Activated CD8-positive, alpha-beta memory T cell treated with anti-CD3 and anti-CD28 coated beads, Interleukin-2, amount 50 U/mL, for 24 hours (primary cell): ENCODE measurements at regions not wholly inside any gene's neighbourhood (a gene's known extent, or its start where the extent isn't known, plus 50 kb on each side); places are given as distances from the start of the nearest gene placed in this dataset.
"Not testable (repeated sequence)": the region's sequence is repeated elsewhere in the genome, so short reads cannot be mapped to it uniquely, and the experiment has no call there.

Experiments
- DNase-seq: peaks from one replicate; pipeline ENCODE4 v3.0.0-alpha.2; 2020; ENCODE audit errors: extremely low read depth

DNA sequence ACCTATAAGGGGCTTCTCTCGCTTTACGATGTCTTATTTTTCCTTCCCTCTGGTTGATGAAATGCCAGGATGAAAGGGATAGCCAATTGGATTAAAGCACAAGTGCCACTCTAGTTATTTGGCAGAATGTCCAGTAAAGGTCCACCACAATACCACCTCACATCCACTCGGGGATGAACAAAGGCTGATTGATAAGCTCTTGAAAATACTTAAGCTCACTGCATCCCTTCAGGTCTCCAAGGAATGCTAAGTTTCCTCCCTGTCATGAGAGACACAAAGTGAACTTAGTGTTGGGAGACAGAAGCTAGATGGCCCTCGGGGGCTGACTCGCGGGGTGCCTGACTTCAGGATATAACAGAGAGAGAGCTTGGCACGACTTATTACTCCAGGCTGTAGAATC lies 185.9 kb upstream of the ZNF644 start:
- DNase-seq, result not testable (repeated sequence)

DNA sequence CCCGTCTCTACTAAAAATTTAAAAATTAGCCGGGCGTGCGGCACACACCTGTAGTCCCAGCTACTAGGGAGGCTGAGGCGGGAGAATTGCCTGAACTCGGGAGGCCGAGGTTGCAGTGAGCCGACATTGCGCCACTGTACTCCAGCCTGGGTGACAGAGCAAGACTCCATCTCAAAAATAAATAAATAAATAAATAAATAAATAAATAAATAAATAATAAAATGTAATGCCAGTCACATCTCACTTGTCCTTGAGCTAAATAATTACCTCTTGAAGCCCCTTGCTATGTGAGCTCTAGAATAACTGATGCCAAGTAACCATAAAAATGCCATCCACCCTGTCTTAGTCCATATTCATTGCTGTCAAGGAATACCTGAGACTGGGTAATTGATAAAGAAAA lies 182.3 kb upstream of the ZNF644 start:
- DNase-seq, result not testable (repeated sequence)

DNA sequence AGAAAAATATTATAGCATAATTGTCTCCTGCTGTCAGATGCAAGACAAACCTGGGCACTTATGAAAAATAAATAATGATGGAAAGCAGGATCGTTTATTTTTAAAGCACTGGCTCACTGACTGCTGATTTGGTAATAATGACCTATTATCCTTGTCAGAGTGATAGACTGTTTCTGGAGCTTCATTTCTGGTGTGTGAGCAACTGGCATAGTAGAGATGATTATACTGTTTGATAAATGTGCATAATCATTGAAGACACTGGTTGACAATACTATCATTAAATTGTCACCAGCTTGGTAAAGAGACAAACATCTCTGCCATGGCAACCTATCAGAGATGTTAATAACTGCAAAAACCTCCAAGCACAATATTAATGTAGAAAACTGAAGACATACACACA lies 179.9 kb upstream of the ZNF644 start:
- no peak for DNase-seq

DNA sequence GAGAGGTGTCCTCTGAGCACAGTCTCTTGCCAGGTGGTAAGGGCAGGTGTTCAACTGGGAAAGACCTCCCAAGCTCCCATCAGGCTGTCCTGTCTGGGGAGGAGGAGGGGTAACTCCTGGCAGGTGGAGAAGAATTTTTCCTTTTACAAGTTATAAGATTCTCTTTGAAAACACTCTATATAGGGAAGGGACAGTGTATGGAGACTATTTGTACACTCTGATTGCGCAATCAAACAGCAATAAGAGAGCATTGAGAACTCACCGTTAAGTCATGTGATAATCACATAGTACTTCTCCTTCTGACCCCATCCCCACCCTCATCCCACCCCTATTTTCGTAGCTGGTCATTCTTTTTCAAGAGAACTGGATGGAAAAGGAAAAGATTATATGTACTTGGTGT lies 179.3 kb upstream of the ZNF644 start:
- DNase-seq, result no peak

DNA sequence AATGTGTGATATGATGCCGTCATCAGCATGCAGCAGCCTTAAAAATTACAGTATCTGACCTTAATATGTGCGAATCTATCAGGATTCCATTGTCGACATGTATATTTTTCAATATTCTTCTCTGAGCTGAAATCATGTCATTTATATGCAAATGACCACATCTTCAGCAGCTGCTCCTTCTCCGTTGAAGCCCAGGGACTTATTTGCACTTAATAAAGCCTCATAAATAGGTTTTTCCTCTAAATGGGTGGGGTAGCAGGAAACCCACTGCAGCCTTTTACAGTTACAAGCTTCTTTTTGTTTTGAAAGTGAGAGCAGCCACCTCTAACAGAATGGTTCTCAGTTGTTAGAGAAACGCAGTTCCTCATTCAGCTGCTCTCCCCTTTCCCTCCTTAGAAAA lies 178.8 kb upstream of the ZNF644 start:
- no peak for DNase-seq

DNA sequence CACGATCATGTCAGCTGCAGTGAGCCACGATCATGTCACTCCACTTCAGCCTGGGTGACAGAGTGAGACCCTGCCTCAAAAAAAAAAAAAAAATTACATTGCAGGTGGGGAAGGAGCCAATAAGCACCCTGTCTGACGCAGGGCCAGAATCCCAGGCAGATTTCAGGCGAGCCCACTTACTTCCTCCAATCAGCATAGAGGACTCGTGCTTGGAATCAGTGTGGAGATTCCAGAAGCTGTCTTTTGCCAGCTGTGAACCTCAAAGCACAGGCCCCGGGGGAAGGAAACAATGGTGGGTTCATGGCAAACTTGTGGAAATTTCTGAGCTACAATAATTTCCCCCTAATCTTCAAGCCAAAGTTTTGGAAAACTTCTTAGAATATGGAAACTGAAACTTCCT lies 178.2 kb upstream of the ZNF644 start:
- DNase-seq, result no peak

DNA sequence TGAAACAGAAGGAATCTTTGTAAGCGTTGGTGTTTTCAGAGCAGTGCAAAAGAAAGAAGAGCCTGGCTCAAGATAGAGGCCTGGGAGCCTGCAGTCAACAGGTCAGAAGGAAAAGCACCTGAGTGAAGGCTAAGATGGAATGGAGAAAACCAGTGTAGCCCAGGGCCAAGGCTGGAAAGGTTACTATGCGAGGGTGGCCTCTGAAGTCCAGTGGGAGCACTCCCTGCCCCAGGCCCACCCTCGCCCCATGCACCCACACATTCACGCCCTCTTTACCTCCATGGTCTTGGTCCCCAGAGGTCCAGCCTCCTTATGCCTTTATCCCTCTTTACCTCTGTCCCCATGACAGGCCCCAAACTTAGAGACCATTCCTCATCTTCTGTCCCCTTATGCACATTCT lies 169.2 kb upstream of the ZNF644 start:
- DNase-seq, result no peak

DNA sequence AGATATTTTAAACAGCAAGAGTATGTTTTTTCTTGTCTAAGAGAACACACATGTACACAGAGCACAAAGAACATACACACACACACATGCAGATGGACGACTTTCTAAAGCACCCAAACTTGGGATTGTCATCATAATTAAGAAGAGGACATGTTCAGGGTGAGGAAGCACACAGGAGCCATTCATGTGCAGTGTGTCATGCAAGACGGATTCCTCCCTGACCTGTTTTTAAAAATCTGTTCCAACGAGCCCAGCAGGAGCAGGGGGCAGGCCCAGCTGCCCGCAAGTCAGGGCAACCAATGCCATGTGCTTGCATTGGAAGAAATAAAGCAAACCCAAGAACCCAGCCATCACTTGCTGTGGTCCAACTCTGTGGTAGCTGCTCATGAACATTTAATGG lies 167.3 kb upstream of the ZNF644 start:
- no peak for DNase-seq

DNA sequence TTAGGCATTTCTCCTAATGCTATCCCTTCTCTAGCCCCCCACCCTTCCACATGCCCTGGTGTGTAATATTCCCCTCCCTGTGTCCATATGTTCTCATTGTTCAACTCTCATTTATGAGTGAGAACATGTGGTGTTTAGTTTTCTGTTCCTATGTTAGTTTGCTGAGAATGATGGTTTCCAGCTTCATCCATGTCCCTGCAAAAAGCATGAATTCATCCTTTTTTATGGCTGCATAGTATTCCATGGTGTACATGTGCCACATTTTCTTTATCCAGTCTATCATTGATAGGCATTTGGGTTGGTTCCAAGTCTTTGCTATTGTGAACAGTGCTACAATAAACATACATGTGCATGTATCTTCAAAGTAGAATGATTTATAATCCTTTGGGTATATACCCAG lies 161.0 kb upstream of the ZNF644 start:
- not testable (repeated sequence) for DNase-seq

DNA sequence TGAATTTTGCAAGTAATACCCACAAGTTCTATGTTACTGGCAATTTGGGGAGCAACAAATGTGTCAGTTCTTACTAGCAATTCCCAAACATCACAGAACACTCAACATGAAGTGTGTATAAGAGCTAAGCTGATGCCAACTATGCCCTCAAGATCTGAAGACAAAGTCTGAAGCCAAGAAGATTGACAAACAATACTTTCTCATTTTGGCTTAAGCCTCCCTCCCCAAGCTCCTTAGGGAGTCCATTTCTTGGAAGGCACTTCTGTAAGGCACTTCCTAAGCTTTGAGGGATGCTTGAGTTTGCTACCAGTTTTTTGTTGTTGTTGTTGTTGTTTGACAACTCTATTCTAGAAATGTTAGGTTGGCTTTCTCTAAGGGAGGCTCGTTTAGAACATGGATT lies 154.4 kb upstream of the ZNF644 start:
- DNase-seq, result no peak

DNA sequence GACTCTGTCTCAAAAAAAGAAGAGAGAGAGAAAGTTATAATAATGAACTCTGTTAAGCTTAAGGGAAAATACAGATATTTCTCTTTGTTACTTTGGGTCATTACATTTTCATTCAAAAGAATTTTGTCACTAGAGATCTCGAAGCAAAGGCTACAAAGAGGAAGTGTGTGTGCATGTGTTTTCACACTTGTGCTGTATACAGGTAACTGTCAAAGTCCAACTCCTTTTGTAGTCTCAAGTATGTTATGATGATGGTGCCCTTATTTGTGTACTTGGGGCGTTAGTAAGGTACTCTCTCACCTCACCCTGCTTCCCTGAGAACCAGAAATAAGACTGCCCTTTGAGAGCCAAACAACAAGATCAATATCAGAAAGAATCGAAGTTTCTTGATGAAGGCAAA lies 152.9 kb upstream of the ZNF644 start:
- no peak for DNase-seq

DNA sequence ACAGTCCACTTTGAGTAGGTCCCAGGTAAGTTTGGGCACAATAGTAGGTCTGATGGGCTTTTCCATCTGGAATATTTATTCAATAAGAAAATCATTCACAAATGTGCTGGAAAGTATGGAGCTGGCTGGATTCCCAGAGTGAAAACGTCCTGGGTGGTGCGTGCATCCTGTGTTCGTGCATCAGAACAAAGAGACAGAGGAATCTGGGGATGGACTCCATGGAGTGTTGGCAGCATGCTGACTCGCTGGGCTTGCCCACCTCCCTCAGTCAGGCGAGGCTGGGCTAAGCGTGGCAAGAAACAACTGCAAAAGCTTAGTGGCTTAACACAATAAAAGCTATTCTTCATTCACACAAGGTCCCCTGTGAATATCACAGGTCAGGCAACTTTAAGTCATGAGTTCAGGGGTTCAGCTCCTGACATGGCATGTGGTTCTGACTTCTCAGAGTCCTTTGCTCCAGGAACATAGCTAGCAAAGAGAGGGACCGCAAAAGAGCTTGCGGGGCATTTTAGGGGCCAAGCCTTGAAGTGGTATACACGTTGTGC lies 151.6 kb upstream of the ZNF644 start:
- no peak for DNase-seq

DNA sequence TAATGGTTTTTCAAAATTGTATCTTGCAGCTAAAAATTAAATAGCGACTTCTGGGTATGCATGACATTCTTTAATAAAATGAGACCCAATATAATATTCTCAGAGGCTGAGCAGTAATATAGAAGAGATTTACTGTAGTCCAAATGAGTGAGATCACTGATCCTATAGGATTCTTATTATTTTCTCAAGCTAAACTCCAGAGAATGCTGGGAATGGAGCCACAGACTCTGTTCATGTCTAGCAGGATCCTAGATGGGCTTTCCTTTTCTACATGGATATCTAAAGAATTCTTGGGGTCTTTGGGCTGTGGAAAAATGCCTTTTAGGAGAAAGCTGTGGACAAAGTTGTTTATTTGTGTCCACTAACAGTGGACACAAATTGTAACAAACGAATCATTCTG lies 150.7 kb upstream of the ZNF644 start:
- no peak for DNase-seq

DNA sequence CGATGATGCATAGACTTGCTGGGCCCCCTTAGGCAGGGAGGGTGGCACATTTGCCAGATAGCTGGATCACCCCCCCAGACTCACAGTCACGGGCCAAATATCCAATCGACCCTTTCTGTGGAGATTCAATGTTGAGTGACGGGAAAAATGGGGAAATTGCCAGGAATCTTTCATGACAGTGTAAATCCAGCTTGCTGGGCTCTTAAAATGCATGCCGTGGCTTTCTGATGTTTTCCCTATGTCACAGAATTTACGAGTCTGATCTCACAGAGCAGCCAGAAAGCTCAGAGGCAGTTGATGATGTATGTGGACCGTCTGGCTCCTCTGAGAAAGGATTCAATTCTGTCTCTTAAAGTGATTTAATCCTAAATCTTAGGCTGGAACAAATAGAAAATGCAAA lies 150.1 kb upstream of the ZNF644 start:
- no peak for DNase-seq

DNA sequence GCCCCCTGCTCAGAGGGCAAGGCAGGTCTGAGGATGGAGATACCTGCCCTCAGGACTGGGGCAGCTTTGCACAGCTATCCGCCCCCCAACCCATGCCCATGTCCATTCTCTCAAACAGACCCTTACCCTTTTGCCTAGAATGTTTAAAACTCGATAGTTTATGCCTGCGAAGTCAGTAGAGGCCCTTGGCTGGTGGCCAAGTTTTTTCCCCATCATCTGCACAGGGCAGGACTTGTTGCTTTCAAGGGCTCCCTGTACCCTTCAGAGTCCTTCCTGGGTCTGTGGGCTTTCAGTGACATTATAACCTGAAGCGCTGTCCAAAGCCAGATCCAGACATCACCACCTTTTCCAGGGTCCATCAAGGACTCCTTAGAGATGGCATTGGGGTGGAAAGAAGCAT lies 148.7 kb upstream of the ZNF644 start:
- no peak for DNase-seq

DNA sequence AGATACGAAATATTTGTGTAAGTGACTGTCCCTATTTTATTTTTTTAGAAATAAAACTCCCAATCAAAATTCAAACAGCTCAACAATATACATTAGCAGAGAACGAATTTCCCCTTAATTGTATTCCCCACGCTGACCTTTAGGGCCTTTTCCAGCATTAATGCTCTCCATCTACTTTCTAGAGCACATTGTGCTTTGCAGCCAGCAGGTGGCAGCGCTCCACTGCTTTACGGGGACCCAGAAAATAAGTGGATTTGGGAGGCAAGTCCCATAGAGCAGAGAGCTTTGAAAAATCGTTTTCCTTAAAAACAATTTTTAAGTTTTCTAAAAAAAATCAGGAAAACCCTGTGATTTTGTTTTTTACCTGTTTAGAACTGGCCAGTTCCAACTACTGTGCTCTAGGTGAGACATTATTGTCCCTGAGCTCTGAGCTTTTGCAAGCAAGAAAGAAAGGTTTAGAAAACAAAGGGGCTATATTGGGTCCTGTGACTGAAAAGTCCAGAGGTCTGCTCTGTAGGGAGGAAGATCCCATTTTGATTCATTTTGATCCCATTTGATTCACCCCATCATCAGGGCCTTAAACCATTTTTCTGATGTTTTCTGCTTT lies 144.4 kb upstream of the ZNF644 start:
- DNase-seq, result no peak

DNA sequence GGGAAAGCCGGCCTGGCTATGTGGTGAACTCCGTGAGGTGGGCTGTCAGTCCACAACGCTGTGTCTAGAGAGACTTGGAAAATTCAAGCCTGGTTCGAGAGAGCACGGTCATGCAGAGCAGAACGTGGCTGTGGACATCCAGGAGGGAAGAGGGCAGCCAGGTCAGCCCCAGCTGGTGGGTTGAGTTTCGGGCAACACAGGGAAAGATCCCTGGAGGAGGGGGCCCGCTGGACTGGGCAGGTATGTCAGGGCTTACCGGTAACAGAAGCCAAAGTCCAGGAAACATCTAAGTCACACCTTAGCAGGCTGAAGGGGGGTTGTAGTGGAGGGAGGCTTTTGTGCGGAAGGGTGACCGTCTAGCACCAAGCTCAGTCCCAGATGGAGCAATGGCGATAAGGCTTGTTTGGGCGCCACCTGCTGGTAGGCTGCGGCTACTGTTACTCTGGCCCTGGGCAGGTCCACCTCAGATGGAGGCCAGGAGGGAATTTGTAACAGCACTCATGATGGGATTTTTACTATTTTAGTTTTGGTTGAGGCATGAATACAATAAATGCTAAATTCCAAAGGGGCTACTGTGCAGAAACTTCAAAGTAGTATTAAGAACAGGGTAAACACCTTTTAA lies 143.3 kb upstream of the ZNF644 start:
- peak; percentile 21 for DNase-seq

DNA sequence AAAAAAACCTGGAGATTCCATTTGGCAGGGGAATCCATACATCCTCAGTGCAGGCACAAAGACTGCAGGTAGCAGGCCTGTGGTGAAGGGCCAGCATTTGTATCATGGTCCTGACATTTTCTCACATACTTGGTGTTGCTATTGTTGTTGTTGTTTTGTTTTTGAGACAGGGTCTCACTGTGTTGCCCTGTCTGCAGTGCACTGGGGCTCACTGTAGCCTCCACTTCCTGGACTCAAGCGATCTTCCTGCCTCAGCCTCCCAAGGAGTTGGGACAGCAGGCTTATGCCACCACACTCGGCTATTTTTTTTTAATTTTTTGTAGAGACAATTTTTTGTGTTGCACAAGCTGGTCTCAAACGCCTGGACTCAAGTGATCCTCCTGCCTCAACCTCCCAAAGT lies 140.8 kb upstream of the ZNF644 start:
- DNase-seq, result no peak

DNA sequence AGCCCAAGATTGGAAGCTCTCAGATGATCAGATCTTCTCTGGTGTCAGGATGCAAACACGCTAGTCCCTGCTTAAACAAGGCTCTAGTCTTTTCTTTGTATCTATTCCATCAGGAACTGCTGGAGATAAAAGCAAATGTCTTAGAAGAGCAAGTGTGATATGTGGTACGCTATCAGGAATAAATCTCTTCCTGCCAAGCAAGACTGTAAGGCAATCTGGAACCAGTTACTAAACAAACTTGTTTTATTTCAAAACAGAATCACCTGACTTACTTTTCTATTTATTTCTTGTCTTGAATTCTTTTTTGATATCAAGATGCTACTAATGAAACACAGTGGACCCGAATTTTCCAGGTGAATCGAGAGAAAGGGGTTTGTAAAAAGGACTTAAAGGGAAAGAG lies 139.9 kb upstream of the ZNF644 start:
- DNase-seq, result no peak

DNA sequence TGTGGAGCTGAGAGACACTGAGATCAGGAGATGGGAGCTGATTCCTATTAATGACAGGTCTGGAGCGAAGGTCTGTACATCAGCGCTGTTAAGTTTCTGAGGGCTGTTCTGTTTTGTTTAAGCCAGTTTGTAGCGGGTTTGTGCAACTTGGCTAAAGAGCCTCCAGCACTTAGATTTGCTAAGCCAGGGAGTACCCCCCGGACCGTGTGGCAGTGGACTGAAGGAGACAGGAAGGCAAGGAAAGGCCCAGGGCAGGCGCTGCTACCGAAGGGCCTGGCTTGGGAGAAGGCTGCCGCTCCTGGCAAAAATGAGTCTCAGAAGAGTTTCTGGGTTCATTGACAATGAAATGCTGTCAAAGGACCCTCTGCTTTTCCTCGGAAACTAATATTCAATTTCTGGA lies 139.3 kb upstream of the ZNF644 start:
- no peak for DNase-seq

DNA sequence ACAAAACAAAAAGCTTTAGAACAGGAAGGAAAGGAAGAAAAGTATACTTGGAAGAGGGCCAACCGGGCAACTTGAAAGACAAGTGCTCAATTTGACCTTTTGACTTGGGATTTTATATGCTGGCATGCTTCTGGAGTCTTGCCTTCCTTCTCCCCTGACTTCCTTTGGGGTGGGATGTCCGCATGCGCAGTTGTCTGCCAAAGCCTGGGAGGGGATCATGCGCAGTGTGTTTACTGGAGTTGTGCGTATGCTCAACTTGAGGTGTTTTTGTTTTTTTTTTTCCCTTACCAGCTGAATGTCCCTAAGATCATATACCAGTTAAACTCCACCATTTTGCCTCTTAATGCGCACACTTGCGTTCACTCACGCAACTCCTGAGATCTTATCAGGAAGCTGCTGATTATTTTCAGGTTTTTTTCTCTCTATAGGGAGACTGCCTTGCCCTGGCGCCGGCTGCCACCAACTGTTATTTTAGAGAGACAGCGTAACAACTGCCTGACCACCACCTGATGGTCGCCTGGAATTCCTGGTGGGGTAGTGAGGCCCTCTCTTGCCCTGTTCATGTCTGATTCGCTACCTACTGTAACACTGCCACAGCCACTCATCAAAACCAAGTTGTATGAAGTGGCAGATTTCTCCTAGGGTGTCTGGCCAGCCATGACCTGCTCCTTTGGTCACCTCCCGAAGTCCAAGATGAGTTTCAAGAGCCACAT lies 138.7 kb upstream of the ZNF644 start:
- no peak for DNase-seq

DNA sequence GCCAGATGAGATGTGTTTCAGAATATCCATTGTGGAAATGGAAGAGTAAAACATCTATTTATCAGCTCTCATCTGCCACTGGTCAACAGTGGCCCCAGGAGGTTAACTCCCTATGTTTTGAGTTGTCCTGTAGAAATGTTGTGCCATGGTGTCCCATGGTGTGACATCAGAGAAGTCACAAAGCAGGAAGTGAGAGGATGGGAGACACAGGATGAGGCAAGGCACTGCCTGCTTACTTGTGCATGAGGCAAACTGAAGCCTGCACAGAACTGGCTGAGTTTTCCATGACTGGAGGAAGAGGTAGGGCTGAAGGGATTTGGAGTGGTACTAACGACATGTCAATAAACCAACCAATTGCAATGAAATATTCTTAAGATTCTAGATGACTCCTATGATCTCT lies 131.5 kb upstream of the ZNF644 start:
- no peak for DNase-seq

DNA sequence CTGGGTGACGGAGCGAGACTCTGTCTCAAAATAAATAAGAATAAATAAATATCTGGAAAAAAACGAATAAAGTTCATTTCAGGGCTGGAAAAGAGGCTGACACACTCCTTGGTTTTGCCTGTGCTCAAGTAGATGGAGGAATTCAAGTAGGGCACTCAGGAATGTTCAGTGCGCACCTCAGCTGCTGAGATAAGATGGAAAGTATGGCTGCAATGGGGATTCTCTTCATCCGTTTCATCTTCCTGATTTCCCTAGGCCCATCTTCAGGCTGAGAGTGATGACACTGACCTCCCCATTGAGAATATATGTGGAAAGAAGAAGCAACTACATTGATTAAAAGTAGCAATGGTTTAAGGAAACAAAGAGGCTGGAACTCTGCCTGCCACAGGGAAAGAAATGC lies 130.5 kb upstream of the ZNF644 start:
- no peak for DNase-seq
